Germinal center (tissue), 1 donor: ENCODE measurements at regions not wholly inside any gene's neighbourhood (a gene's known extent, or its start where the extent isn't known, plus 50 kb on each side); places are given as distances from the start of the nearest gene placed in this dataset.
"Not testable (repeated sequence)": the region's sequence is repeated elsewhere in the genome, so short reads cannot be mapped to it uniquely, and the experiment has no call there.

Source experiments
- DNase-seq: peaks from one replicate; pipeline ENCODE4 v3.0.0; 2012; ENCODE audit warnings: mixed read lengths, low spot score

GRCh38 chr5:102048940-102049339 lies 247.1 kb downstream of the SLCO4C1 start:
- DNase-seq = no peak

DNA sequence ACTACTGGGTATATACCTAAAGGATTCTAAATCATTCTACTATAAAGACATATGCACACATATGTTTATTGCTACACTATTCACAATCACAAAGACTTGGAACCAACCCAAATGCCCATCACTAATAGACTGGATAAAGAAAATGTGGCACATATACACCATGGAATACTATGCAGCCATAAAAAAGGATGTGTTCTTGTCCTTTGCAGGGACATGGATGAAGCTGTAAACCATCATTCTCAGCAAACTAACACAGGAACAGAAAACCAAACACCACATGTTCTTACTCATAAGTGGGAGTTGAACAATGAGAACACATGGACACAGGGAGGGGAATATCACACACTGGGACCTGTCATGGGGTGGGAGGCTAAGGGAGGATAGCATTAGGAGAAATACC lies 249.0 kb downstream of the SLCO4C1 start:
- not testable (repeated sequence) for DNase-seq

DNA sequence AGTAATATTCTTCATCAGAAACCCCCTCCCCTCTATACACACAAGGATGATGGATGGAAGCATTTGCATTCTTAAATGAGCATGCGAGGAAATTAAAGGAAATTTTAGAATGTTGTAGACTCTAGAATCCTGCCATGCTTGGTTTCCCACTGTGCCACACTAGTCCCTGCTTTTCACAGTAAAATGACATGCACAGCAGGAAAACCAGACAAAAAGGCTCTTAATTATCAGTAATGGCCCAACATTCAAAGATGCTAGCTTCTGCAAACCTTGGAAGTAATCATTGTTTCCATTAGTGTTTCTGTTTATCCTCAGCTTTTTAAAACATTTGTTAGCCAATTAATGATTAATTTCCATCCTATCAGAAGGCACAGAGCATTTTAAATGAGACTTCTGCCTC lies 255.8 kb downstream of the SLCO4C1 start:
- DNase-seq = no peak

GRCh38 chr5:102036927-102037326 lies 259.2 kb downstream of the SLCO4C1 start:
- no peak for DNase-seq

GRCh38 chr5:102031711-102032110 lies 264.4 kb downstream of the SLCO4C1 start:
- DNase-seq = no peak

DNA sequence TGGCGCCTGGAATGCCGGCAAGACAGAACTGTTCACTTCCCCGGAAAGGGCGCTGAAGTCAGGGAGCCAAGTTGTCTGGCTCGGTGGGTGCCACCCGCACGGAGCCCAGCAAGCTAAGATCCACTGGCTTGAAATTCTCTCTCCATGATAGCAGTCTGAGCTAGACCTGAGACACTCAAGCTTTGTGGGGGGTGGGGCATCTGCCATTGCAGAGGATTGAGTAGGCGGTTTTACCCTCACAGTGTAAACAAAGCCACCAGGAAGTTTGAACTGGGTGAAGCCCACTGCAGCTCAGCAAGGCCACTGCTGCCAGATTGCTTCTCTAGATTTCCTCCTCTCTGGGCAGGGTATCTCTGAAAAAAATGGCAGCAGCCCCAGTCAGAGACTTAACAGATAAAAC lies 277.4 kb downstream of the SLCO4C1 start:
- no peak for DNase-seq

GRCh38 chr5:102018279-102018678 lies 277.8 kb downstream of the SLCO4C1 start:
- DNase-seq = no peak

DNA sequence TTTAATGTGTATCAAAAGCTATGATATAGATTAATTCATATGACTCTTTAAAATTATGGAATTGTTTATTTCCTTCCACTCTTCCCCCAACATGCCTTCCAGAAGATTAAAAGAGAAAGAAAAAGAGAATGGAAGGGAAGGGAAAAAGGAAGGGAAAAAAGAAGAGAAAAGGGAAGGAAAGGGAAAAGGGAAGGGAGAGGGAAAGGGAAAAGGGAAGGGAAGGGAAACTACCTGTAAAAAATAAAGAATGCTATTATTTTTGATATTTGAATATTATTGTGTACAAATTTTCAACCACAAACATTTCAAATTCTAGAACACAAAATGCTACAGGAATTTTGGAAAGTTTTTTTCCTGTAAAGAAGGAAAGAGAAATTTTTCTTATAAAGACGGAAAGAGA lies 281.7 kb downstream of the SLCO4C1 start:
- no peak for DNase-seq

GRCh38 chr5:102010644-102011043 lies 285.4 kb downstream of the SLCO4C1 start:
- DNase-seq = no peak

DNA sequence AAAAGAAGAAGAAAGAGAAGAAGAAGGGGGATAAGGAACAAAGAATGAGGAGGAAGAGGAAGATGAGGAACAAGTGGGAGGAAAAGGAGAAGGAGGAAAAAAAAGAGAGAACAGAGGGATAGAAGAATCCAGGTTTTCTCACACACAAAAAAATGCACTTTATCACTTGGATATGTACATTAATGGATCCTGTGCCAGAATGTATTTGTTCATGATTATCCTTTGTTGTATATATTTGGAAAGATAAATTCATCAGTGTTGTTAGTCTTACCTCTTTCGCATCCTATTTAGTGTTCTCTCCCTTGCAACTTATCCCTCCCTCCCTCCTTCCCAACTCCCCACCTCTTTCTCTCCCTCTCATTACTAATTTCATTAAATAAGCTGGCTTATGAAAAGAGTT lies 298.8 kb downstream of the SLCO4C1 start:
- no peak for DNase-seq

GRCh38 chr5:101995585-101995984 lies 300.5 kb downstream of the SLCO4C1 start:
- DNase-seq = no peak

DNA sequence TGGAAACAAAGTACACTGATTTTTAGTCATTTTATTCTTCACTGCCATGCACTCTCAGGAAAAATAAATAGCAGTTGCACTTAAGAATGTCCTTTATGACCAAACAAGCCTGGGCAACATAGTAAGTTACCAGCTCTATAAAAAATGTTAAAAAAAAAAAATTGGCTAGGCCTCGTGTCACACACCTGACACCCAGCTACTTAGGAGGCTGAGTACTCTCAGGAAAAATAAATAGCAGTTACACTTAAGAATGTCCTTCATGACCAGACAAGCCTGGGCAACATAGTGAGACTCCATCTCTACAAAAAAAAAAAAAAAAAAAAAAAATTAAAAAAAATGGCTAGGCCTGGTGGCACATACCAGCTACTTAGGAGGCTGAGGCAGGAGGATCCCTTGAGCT lies 304.6 kb downstream of the SLCO4C1 start:
- DNase-seq = no peak

GRCh38 chr5:101989659-101990058 lies 306.4 kb downstream of the SLCO4C1 start:
- DNase-seq = no peak

DNA sequence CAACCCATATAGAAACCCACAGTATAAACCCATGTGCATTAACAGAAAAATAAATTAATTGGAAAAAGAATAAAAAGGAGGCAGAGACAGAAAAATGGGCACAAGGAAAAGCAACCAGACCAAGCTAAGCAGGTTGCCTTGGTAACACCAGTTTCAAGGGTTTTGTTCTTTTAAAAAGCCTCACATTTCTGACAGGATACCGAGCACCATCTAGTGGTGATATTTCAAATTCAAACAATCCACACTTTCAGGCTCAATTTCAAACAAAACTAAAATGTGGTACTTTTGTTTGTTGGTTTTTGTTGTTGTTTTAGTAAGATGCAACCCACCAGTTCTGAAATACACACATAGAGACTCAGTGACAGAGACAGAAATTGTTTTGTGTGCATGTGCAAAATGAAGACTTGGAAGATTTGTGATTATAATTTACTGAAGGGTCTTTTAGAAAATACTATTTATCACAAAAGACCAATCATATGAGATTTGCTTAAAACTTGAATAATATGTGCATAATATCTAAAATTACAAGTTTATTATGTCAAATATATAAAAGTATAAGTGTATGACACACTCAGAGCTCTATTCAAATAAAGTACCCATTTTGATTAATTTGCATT lies 318.2 kb downstream of the SLCO4C1 start:
- peak; percentile 28 for DNase-seq

- DNase-seq = no peak
These were observed 319.2 kb downstream of the SLCO4C1 start for GRCh38 chr5:101976933-101977332.

DNA sequence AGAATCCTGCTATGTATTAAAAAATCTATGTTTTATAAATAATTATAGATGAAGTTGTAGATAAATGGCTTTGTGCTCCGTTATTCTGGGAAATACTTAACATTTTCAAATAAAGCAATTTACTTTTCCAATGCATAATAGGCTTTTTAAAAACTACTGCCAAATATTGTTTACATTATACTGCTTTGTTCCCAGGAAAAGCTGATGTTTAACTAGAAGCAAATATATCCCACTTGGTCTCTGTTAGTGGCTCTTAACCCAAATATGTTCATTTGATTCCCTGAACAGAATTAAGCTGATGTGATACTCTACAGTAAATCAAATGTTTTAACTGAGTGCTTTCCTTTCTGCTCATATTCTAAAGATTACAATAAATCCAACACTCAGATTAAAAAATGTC lies 326.3 kb downstream of the SLCO4C1 start:
- no peak for DNase-seq

GRCh38 chr5:101966476-101966875 lies 329.6 kb downstream of the SLCO4C1 start:
- DNase-seq = no peak

- DNase-seq = no peak
These were observed 340.2 kb downstream of the SLCO4C1 start for GRCh38 chr5:101955891-101956290.

GRCh38 chr5:101950019-101950418 lies 346.1 kb downstream of the SLCO4C1 start:
- DNase-seq = no peak

DNA sequence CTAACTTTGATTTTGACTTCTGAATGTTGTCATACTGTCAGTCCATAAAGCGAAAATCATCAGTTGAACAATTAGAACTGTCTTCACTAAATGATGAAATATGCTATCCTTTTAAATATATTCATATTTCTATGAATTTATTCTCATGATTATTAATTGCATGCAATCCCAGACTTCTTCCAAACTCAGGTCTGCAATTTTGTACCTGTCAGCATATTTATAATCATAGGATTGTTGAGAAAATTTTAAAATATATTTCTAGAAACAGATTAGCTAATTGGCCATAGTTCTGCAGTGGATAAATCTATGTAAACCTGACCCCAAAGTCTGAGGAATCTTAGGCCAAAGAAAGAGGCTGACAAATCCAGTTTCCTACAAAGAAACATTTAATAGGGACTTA lies 347.5 kb downstream of the SLCO4C1 start:
- DNase-seq = no peak

GRCh38 chr5:101943784-101944183 lies 352.3 kb downstream of the SLCO4C1 start:
- DNase-seq = no peak

- DNase-seq = peak; percentile 6
These were observed 353.7 kb downstream of the SLCO4C1 start for GRCh38 chr5:101942321-101942882.

- DNase-seq = no peak
These were observed 359.0 kb downstream of the SLCO4C1 start for GRCh38 chr5:101937041-101937440.

- no peak for DNase-seq
These were observed 361.0 kb downstream of the SLCO4C1 start for GRCh38 chr5:101935086-101935485.
